ENCODE measurements at regions not wholly inside any gene's neighbourhood (a gene's known extent, or its start where the extent isn't known, plus 50 kb on each side); places are given as distances from the start of the nearest gene placed in this dataset.
A peak's percentile ranks its signal among the peaks of the same experiment; 100 is the strongest.

- TF ChIP-seq, protein P1, sequence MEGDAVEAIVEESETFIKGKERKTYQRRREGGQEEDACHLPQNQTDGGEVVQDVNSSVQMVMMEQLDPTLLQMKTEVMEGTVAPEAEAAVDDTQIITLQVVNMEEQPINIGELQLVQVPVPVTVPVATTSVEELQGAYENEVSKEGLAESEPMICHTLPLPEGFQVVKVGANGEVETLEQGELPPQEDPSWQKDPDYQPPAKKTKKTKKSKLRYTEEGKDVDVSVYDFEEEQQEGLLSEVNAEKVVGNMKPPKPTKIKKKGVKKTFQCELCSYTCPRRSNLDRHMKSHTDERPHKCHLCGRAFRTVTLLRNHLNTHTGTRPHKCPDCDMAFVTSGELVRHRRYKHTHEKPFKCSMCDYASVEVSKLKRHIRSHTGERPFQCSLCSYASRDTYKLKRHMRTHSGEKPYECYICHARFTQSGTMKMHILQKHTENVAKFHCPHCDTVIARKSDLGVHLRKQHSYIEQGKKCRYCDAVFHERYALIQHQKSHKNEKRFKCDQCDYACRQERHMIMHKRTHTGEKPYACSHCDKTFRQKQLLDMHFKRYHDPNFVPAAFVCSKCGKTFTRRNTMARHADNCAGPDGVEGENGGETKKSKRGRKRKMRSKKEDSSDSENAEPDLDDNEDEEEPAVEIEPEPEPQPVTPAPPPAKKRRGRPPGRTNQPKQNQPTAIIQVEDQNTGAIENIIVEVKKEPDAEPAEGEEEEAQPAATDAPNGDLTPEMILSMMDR (IDR thresholded peaks at IDR 0.05) = peak in 1 of 3 experiments; percentile 22
- no peak for TF ChIP-seq POLR2AphosphoS5 (IDR thresholded peaks at IDR 0.05)
Measured at GRCh38 chr4:188372829-188373228, 233.6 kb downstream of the TRIML1 start.
